Right lung (tissue), 2 donors: ENCODE measurements at regions not wholly inside any gene's neighbourhood (a gene's known extent, or its start where the extent isn't known, plus 50 kb on each side); places are given as distances from the start of the nearest gene placed in this dataset.
"Not testable (repeated sequence)": the region's sequence is repeated elsewhere in the genome, so short reads cannot be mapped to it uniquely, and the experiment has no call there.

Source experiments
- DNase-seq, 2 donors: peaks; one replicate each; pipeline ENCODE4 v3.0.0-alpha.2; 2013

DNA sequence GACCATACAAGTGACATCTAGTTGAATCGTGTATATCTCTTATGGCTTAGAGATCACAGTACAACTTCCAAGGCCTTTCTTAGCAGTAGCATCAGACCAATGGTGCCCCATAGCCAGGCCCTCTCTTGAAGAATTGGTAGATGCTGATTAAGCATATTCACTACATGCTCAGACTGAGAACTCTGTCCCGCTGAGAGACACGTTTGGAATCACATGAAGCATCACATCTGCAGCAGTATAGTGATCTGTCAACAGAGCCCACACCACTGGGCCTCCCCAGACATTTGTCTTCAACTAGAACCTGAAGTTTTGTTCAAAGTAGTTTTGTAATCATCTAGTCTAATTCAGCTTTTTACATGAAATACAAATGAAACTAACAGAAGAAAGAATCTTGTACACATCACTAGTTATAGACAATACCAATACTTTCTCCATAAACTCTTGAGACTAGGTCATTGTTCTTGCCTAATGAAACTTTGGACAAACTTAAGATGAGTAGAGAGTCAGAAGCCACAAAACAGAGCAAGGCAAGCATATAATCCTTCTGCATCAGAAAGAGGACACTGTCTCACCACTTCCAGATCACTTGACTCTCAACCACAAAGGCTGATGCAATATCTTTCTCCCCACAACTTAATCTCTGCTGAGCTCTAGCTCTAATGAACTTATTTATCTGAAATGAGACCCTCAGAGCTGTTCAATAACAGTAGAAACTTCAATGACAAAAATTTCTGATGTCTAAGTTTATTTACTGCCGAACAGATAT, 182.7 kb downstream of the TBX18 start:
- no peak for DNase-seq

DNA sequence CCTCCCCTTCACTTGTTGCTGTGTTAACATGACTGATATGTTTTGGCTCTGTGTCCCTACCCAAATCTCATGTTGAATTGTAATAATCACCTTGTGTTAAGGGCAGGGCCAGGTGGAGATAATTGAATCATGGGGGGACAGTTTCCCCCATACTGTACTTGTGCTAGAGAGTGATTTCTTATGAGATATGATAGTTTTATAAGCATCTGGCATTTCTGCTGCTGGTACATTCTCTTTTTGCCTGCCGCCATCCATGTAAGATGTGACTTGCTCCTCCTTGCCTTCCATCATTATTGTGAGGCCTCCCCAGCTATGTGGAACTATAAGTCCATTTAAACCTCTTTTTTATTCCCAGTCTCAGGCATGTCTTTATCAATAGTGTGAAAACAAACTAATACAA, 185.0 kb downstream of the TBX18 start:
- DNase-seq = no peak

DNA sequence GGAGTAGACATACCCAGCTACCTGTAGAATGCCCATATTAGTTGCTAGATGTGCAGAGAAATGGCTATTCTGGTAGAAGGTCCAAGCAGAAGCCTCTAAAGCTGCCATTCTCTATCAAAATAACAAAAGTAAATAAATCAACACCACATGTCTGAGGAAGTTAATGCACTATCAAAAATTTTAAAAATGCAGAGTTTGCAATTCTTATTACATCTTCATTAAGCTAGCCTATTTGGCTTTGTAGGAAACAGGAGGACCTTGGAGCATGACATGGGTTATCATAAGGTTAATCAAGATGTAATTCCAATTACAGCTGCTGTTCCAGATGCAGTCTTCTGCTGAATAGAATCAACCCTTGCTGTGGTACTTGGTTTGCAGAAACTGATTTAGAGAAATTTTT, 188.4 kb downstream of the TBX18 start:
- DNase-seq = no peak

DNA sequence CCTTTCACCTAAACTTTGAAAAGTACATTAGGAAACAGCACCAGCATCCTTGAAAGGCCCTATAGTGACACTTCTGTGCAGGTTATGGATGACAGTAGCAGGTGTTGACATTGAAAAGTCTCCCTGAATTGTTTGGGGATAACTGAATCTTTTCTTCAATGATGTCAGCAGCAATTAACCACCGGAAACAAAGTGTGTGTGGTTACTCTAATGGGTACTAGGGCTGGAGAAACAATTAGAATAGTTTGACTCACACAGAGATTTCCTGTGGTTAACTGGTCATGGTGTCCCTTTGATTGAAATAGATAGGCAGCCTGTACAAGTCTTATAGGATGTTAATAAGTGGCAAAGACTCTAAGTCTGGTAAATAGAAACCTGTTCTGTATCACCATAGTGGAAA, 189.1 kb downstream of the TBX18 start:
- no peak for DNase-seq

DNA sequence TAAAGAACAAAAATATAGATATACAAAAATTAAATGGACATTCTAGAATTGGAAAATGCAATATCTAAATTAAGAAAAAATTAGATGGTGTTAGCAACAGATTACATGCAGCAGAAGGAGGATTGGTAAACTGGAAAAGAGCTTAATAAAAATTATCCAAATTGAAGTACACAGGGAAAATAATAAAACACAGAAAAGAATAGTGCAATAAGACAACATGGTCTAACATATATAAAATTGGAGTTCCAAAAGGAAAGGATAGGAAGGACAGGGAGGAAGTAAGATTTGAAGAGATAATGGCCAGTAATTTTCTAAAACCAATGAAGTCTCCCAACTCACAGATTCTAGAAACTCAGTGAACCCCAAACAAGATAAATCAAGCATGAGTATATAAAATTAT, 194.5 kb downstream of the TBX18 start:
- no peak for DNase-seq

DNA sequence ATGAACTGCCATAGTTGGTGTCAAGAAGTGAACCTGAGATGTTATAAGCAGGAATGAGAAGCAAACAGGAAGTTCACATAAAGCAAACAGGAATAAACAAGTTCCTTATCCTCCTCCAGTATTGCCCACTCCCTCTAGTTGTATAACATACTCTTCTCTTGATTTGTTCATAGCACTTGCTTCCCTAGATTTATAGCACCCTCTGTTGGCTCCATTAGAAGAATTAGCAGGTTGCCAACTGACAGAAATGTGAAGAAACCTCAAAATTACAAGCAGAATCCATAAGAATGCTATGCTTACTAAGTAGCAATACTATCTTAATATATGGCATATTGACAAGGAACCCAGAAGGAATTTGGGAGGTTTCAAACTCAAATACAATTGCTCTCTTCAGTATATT, 195.4 kb downstream of the TBX18 start:
- DNase-seq = no peak

DNA sequence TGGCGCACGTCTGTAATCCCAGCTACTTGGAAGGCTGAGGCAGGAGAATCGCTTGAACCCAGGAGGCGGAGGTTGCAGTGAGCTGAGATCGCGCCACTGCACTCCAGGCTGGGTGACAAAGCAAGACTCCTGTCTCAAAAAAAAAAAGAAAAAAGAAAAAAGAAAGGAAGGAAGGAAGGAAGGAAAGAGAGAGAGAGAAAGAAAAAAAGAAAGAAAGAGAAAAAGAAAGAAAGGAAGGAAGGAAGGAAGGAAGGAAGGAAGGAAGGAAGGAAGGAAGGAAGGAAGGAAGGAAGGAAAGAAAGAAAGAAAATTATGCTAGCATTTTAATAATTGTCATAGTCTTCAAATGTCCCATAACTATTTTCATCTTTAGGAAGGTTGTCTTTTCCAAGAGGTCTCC, 198.7 kb downstream of the TBX18 start:
- DNase-seq = not testable (repeated sequence)

DNA sequence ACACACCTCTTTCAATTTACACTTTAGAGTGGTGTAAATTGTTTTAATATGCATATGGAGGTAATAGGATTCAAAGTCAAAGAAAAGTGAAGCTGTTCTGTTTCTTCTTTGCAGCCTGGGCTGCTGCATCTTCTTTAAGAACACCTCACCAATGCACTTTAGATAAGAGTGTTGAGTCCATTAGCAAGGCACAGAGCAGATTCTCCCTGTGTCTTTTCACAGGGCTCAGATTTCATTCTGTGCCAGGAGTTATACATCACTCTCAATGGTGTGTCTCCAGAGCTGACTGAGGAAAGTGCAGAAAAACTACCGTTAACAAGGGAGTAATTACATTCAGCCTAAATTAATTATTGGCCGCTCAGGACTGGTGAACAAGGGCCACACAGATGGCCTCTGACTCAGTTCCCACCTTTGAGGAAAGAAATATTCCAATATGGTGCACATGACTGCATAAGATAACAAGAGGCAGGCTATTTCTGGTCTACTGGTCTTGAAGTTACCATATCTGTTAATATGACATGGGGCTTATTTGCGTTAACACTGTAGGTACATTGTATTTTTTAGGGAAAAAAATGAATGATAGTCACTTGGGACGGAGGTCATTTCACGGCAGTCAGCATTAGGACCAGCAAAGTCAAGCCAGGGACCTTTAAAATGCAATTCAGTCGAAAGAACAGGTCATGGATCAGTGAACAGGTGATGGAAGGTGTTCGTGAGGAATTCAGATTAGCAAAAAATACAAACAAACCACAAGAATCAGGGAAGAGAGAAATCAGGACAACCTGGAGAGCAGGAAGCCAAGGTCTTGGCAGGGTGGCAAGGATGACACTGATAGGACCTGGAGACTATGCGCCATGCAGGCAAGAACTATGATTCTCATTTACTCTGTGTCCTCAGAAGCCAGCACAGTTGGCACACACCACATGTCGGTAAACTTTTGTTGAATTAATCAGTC, 203.7 kb downstream of the TBX18 start:
- no peak for DNase-seq

DNA sequence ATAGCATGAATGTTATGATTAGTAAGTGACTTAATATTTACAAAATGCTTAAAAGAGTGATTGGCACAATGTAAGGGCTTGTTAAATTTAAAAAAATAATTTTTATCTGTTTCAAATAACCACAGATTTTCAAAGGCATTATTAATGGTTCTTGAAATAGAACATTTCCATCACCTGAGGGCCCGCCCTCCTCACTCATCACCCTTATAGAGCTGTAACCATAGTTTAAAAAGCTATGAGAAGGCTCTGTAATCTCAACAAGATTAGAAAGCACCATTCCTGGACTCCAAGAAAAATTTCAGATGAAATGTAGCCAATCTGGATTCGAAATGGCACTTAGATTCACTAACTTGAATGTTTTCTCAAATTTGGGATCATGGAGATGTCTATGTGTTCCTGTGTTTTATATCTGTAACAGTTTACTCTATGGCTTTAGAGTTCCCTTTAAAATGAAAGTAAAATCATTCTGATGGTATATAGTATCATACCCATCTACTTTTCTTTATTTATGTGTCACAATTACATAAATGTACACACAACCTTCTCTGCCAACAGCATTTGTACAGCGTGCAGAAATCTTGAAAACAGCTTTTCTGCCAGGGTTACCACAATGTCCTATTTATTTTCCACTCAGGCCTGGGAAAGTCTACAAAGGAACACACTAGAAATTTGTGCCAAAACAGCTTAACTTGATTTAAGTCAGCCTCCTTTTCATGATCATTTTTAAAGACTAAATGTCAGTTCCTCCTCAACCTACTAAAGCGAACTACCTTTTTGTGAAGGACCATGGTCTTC, 207.7 kb downstream of the TBX18 start:
- no peak for DNase-seq

DNA sequence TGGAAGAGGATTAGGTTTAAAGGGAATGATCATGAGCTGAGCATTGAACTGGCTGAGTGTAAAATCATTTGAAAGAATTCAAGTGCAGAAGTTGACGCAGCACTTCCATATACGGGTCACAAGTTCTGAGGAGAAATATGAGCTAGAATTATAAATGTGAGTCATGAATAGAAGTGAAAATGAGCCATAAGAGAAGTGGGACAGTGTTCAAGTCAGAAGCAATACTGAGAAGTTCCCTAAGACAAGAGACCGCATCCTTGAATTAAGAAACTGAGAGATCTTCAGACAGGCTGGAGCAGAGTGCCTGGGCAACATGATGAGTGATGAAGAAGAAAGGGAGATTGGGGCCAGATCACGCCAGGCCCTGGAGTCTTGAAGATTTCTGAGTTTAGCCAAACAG, 209.7 kb downstream of the TBX18 start:
- no peak for DNase-seq

DNA sequence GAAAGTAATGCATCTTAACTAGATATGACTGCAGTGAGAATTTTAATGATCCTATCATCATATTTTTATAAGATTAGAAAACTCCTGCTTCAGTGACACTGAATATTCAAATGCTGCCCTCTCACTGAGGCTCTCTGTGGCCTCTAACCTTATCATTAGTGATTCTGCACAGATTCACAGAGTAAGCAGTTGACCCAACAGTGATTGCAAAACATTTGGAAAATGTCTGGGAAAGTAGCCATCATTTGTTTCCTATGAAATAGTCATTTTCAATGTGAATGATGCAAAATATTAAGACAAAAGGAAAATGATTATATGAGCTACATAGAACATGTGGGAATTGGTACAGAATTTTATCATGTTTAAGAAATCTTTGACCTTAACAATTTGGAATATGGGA, 210.3 kb downstream of the TBX18 start:
- DNase-seq = peak in 1 of 2 donors; percentile 26

DNA sequence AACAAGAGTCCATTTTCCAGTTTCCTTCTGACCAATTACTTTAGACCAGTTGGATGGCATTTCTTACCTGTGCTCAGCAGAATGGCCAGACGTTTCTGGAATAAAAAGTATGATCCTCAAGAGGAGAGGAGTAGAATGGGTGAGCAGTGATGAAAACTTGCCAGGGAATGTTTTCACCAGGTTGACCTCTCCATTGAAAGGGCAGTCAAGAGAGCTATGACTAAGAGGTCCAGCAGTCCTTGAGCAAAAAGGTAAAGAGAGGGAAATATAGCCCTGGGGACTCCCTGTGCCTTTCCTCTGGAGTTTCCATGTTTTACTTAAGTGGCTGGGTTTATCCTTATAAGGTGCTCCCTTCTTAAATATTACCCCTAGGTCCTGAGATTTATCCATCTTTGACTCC, 210.9 kb downstream of the TBX18 start:
- no peak for DNase-seq

DNA sequence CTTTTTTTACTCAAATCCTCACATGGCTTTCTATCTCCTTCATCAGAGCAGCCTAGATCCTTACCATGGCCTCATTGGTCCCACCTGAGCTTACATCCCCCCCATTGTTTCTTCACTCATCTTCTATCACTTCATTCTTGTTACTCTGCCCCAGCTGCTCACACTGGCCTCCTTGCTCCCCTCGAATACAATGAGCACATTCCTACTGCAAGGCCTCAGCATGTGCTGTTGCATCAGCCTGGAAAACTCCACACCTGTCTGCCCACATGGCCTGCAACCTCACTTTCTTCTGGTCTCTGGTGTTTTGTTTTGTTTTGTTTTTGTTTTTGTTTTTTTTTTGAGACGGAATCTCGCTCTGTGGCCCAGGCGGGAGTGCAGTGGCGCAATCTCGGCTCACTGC, 212.6 kb downstream of the TBX18 start:
- no peak for DNase-seq

DNA sequence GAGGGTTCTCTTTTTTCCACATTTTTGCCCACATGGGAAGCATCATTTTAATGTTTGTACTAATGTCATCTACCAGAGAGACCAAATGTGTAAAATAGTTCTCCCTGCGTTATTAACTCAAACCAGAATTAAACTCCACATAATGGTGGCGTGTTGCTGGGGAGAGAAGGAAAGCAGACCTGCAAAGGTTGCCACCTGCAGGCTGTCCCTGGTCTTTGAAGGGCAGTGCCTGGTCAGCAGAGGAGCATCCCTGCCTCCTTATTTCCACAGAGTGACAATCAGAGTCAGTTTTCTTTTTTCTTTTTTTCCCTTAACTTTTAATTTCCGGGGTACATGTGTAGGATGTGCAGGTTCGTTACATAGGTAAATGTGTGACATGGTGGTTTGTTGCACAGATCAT, 214.5 kb downstream of the TBX18 start:
- no peak for DNase-seq

DNA sequence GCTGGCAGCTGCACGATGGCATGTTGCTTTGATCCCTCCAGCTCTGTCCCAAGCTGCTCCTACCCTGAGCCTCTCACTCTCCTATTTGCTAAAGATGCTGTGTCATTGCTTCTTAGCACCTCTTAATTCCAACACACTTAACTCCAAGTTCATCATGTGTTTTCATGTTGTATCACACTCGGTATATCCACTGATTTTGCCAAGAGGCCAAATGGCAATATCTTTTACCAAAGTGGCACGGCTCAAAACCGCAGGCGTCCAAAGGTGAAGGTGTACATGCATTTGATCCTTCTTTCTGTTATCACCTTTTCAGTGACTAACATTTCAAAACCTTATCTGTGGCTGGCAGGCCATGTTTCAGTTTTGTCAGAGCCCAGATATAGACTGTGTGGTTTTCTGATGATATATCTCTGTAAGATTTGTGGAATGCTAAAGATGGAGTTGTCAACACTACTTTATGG, 217.0 kb downstream of the TBX18 start:
- no peak for DNase-seq

DNA sequence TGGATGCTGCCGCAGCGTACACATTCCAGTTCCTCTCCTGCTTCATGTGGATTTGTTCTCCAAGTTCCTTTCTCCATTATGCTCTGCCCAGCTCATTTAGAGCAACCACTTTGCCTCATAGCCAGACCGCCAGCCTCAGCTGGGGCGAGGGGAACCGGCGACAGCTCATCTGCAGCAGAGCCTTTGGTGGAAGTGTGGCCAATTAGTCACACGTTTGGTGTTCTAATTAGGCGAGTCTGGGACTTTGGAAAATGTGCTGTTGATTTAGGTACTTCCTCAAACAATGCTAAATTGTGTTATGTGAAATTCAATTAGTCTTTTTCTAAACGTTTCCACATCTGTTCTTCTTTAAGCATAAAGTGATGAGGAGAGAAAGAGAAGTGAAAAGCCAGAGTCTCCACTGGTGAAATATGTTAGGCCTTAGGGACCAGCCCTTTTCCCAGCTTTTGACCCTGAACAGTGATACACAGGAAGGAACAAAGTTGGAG, 217.9 kb downstream of the TBX18 start:
- no peak for DNase-seq

DNA sequence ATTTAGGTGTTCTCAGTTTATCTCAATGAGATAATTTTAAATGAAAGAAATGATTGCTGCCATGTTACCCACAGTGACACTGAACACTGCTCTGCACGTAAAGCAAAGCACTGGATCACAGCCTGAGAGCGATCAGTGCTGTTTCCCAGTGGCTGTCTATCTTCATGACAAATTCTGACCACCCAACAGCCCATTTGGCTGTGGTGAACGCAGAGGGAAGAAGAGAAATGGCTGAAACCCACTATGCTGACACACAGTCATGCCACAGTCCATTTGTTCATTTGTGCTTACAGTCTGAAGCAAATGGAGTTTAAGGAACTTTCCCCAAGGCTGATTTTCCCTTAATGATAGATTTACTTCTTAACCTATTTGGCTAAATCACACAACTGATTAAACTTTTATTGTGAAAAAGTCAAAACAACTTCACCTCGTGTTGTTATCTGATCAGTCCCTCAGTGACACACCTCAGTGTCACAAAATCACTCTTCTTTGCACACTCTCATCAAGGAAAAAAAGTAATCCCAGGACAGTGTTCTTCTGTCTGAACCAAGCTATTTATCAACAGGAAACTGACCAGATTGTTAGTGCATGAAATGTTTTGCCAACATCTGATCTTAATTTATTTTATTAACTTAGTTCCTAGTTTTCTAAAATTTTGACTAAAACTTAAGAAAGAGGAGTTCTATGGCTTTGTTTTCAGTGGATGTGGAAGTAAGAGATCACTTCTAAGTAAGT, 225.1 kb downstream of the TBX18 start:
- DNase-seq = no peak

DNA sequence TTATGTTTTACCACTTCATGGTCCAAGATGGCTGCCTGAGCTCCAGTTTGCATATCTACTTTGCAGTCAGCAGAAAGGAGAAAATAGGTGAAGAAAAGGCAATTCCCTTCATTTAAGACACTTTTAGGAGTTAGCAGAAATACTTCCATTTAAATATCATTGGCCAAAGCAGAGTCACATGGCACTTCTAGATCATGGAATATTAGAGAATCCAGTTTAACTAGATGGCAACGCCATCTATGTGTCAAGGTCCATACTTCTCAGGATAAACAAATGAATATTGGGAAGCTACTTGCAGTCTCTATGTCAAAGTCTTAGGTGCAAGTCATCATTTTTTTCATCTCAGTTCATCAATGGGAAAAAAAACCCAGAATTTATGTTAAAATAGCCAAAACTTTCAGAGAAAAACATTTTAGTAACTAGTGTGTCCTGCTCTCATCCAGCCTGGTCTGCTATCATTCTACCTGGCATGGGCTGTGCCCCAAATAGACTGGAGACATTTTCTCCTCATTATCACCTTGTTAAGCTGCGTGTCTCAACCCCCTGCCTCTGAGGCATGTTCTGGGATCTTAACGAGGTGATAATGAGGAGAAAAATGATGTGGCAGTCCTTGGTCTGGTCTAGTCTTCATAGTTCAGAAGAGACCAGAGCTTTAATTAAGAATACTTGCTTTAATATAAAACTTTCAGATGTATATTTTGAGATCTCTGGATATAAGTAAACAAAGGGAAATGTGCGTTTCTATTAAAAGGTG, 227.3 kb downstream of the TBX18 start:
- DNase-seq = no peak

DNA sequence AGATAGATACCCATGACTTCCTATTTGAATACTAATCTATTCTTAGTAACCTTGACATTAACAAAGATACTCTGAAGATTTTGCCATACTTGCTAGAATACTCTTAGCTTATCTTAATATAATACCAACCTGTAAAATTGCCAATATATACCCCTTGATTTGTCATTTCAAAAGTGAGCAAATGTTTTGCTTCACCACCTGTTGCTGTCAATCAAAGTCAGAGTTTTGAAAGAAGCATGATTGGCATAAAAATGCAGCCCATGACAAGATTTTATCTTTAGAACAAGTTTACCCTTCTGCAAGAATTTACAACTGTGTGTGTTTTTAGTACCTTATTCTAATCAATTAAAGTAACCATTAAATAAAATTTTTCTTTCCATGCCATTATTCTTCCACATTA, 236.2 kb downstream of the TBX18 start:
- DNase-seq = no peak

DNA sequence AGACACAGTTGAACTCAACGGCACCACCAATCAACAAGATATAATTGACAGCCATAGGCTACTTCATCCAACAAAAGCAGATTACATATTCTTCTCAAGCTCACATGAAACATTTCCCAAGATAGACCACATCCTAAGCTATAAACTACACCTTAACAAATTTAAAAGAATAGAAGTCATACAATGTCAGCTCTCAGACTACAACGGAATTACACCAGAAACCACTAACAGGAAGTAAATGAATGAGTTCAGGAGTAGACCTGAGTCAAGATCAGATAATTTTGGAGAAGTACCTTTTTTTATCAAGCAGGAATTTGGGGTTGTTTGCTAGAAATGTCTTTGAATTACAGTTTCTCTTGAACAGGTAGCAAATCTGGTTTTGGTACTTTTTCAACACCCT, 237.8 kb downstream of the TBX18 start:
- no peak for DNase-seq

DNA sequence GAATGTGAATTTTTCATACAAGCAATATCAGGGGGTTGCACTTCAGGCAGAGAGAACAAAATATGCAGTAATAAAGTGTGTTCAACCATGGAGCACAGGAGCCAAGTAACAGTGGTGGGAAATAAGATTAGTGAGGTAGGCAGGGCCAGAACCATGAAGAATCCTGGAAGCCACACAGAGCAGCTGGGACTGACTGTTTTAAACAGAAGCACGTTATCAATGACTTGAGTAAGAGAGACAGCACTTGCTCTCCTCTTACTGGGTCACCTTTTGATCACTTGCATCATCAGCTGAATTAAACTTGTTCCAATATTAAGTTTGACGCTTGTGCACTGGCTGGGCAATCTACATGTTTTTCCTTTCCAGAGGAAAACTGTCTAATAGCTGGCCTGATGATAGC, 238.5 kb downstream of the TBX18 start:
- no peak for DNase-seq
